Cardiac fibroblast (primary cell): ENCODE measurements at regions not wholly inside any gene's neighbourhood (a gene's known extent, or its start where the extent isn't known, plus 50 kb on each side); places are given as distances from the start of the nearest gene placed in this dataset.
"Not testable (repeated sequence)": the region's sequence is repeated elsewhere in the genome, so short reads cannot be mapped to it uniquely, and the experiment has no call there.

Experiments used
- DNase-seq, 2 donors: peaks; one replicate each; pipeline versions ENCODE4 v3.0.0 to v3.0.0-alpha.2; 2010; ENCODE audit warnings: low read depth in 2 of 2
- H3K4me3 ChIP-seq, 2 donors: replicated peaks in 1 of 2; 1 replicate in 1 of 2; 2 replicates in 1 of 2; pipeline ENCODE4 v1.5.1; 2011; ENCODE audit warnings: low read depth in 2 of 2, low read length in 2 of 2, mild to moderate bottlenecking in 2 of 2, moderate library complexity in 1 of 2
- CTCF ChIP-seq: IDR thresholded peaks from one replicate; pipeline ENCODE4 v1.5.1; 2011; ENCODE audit warnings: low read depth, mild to moderate bottlenecking, low read length, inconsistent platforms

- no peak for DNase-seq
- TF ChIP-seq CTCF, result no peak
- H3K4me3 ChIP-seq, result no peak overlapping the region
These were observed 295.3 kb upstream of the TNC start for GRCh38 chr9:115413304-115413703.

- no peak for DNase-seq
- TF ChIP-seq CTCF, result no peak
- H3K4me3 ChIP-seq, result no peak overlapping the region
These were observed 295.9 kb upstream of the TNC start for GRCh38 chr9:115413766-115414382.

GRCh38 chr9:115414561-115414960 lies 296.6 kb upstream of the TNC start:
- DNase-seq, result no peak
- no peak for TF ChIP-seq CTCF
- no peak overlapping the region for H3K4me3 ChIP-seq

GRCh38 chr9:115415450-115415849 lies 297.5 kb upstream of the TNC start:
- no peak for DNase-seq
- no peak for TF ChIP-seq CTCF
- H3K4me3 ChIP-seq, result no peak overlapping the region

- no peak for TF ChIP-seq CTCF
- no peak overlapping the region for H3K4me3 ChIP-seq
- DNase-seq, result no peak
These were observed 298.3 kb upstream of the TNC start for GRCh38 chr9:115416299-115416698.

GRCh38 chr9:115418181-115418580 lies 300.2 kb upstream of the TNC start:
- H3K4me3 ChIP-seq, result not testable (repeated sequence)
- DNase-seq, result peak in 1 of 2 donors; percentile 24

- no peak for TF ChIP-seq CTCF
- H3K4me3 ChIP-seq, result no peak overlapping the region
- no peak for DNase-seq
These were observed 305.0 kb upstream of the TNC start for GRCh38 chr9:115422932-115423440.
